Neural progenitor cell (in vitro differentiated cells): ENCODE measurements at regions not wholly inside any gene's neighbourhood (a gene's known extent, or its start where the extent isn't known, plus 50 kb on each side); places are given as distances from the start of the nearest gene placed in this dataset.

ENCODE experiments used
- DNase-seq: peaks from one replicate; pipeline ENCODE4 v3.0.0-alpha.2; 2016; ENCODE audit warnings: low spot score
- H2AFZ ChIP-seq: fragments of 200-600 bp; sonication (generic); replicated peaks from 2 replicates; pipeline ENCODE4 v1.6.1; 2016; ENCODE audit warnings: antibody characterized with exemption
- H3F3A ChIP-seq: fragments of 200-600 bp; sonication (generic); 2 replicates; pipeline ENCODE4 v1.6.1; 2016; ENCODE audit warnings: antibody characterized with exemption, low read depth
- H3K27ac ChIP-seq: fragments of 200-600 bp; sonication (generic); 2 replicates; pipeline ENCODE4 v1.5.1; 2016; ENCODE audit warnings: mild to moderate bottlenecking
- H3K27me3 ChIP-seq: fragments of 200-600 bp; sonication (generic); 2 replicates; pipeline ENCODE4 v1.6.1; 2016; ENCODE audit warnings: mild to moderate bottlenecking, moderate library complexity
- H3K36me3 ChIP-seq: fragments of 200-600 bp; sonication (generic); 2 replicates; pipeline ENCODE4 v1.5.1; 2016
- H3K4me1 ChIP-seq: fragments of 200-600 bp; sonication (generic); 2 replicates; pipeline ENCODE4 v1.6.1; 2016; ENCODE audit warnings: mixed run types
- H3K4me2 ChIP-seq: fragments of 200-600 bp; sonication (generic); 2 replicates; pipeline ENCODE4 v1.6.1; 2016
- H3K4me3 ChIP-seq: fragments of 200-600 bp; sonication (generic); 2 replicates; pipeline ENCODE4 v1.5.1; 2016
- H3K79me2 ChIP-seq: fragments of 200-600 bp; sonication (generic); 2 replicates; pipeline ENCODE4 v1.6.1; 2016; ENCODE audit warnings: low read depth
- H3K9ac ChIP-seq: fragments of 200-600 bp; sonication (generic); 2 replicates; pipeline ENCODE4 v1.6.1; 2016
- H3K9me3 ChIP-seq: fragments of 200-600 bp; sonication (generic); 2 replicates; pipeline ENCODE4 v1.5.1; 2016; ENCODE audit warnings: low read depth
- H4K20me1 ChIP-seq: fragments of 200-600 bp; sonication (generic); 2 replicates; pipeline ENCODE4 v1.6.1; 2016; ENCODE audit warnings: low read depth
- H3K27ac Mint-ChIP-seq: 3 replicates; pipeline ENCODE4 v1.8.0; 2021; ENCODE audit warnings: mixed read lengths
- H3K27me3 Mint-ChIP-seq: 2 replicates; pipeline ENCODE4 v1.8.0; 2022; ENCODE audit warnings: low read depth, mild to moderate bottlenecking, inconsistent platforms, moderate library complexity, mixed read lengths; ENCODE audit not compliant: insufficient read depth
- H3K36me3 Mint-ChIP-seq: 3 replicates; pipeline ENCODE4 v1.8.0; 2021; ENCODE audit warnings: mixed read lengths
- H3K4me1 Mint-ChIP-seq: 3 replicates; pipeline ENCODE4 v1.8.0; 2021; ENCODE audit warnings: mixed read lengths
- H3K4me3 Mint-ChIP-seq: 3 replicates; pipeline ENCODE4 v1.8.0; 2021; ENCODE audit warnings: mild to moderate bottlenecking, moderate library complexity, mixed read lengths
- H3K9me3 Mint-ChIP-seq: 3 replicates; pipeline ENCODE4 v1.8.0; 2020; ENCODE audit warnings: mixed read lengths
- CTCF ChIP-seq: fragments of 200-600 bp; sonication (generic); IDR thresholded peaks from 2 replicates; pipeline ENCODE4 v1.5.1; 2017; ENCODE audit warnings: antibody characterized with exemption, mild to moderate bottlenecking
- EZH2 ChIP-seq: fragments of 200-600 bp; sonication (generic); IDR thresholded peaks from 2 replicates; pipeline ENCODE4 v1.6.1; 2017; ENCODE audit warnings: antibody characterized with exemption, mild to moderate bottlenecking, moderate library complexity
- EZH2phosphoT487 ChIP-seq: fragments of 200-600 bp; sonication (generic); IDR thresholded peaks from 2 replicates; pipeline ENCODE4 v1.6.1; 2017; ENCODE audit warnings: antibody characterized with exemption

- H3K27me3 Mint-ChIP-seq: peaks cover 3% of the 10 kb centered on the region
Measured at GRCh38 chr3:180755556-180755955, 76.3 kb upstream of the CCDC39 start.

GRCh38 chr3:180762866-180763265 is 83.6 kb upstream of the CCDC39 start:
- Mint-ChIP-seq H3K27ac (no peak overlapping the region), H3K9me3 (peaks cover 10% of the 10 kb centered on the region), H3K27me3 (peaks cover 6% of the 10 kb centered on the region), H3K36me3 (no peaks in the 10 kb centered on the region), H3K4me3 (no peak overlapping the region), H3K4me1 (no peaks in the 10 kb centered on the region)
- Histone ChIP-seq H3K4me3 (no peak overlapping the region), H3K9me3 (no peaks in the 10 kb centered on the region), H2AFZ (no peak overlapping the region), H3K4me1 (no peaks in the 10 kb centered on the region), H3K4me2 (no peak overlapping the region), H3K27ac (no peak overlapping the region), H3F3A (no peaks in the 10 kb centered on the region), H3K36me3 (no peaks in the 10 kb centered on the region), H4K20me1 (no peaks in the 10 kb centered on the region), H3K27me3 (no peaks in the 10 kb centered on the region), H3K9ac (no peak overlapping the region), H3K79me2 (no peaks in the 10 kb centered on the region)
- DNase-seq: no peak
- TF ChIP-seq CTCF (no peak), EZH2phosphoT487 (no peak), EZH2 (no peak)

More at GRCh38 chr3:180755556-180755955, 76.3 kb upstream of the CCDC39 start:
- Histone ChIP-seq H3K27ac (no peak overlapping the region), H3K27me3 (no peaks in the 10 kb centered on the region), H3K4me3 (no peak overlapping the region), H3K79me2 (no peaks in the 10 kb centered on the region), H3F3A (no peaks in the 10 kb centered on the region), H3K9me3 (no peaks in the 10 kb centered on the region), H3K4me2 (peak overlapping the region; percentile 5), H3K36me3 (no peaks in the 10 kb centered on the region), H4K20me1 (no peaks in the 10 kb centered on the region), H2AFZ (peak overlapping the region; percentile 15), H3K4me1 (peaks cover 15% of the 10 kb centered on the region), H3K9ac (no peak overlapping the region)
- peak; percentile 52 for DNase-seq
- no peaks in the 10 kb centered on the region for H3K36me3 Mint-ChIP-seq
- H3K27ac Mint-ChIP-seq: no peak overlapping the region
- H3K9me3 Mint-ChIP-seq: peaks cover 8% of the 10 kb centered on the region
- no peak for TF ChIP-seq EZH2
- no peak for TF ChIP-seq EZH2phosphoT487
- no peak for TF ChIP-seq CTCF
- no peak overlapping the region for H3K4me3 Mint-ChIP-seq
- H3K4me1 Mint-ChIP-seq: peaks cover 23% of the 10 kb centered on the region

- TF ChIP-seq EZH2 (no peak), CTCF (no peak), EZH2phosphoT487 (no peak)
- H2AFZ ChIP-seq: no peak overlapping the region
- Mint-ChIP-seq H3K27me3 (peaks cover 4% of the 10 kb centered on the region), H3K36me3 (no peaks in the 10 kb centered on the region), H3K4me3 (no peak overlapping the region), H3K9me3 (peaks cover 4% of the 10 kb centered on the region), H3K27ac (no peak overlapping the region), H3K4me1 (no peaks in the 10 kb centered on the region)
- H3K36me3 ChIP-seq: no peaks in the 10 kb centered on the region
- no peak overlapping the region for H3K27ac ChIP-seq
- H4K20me1 ChIP-seq: no peaks in the 10 kb centered on the region
- no peaks in the 10 kb centered on the region for H3K9me3 ChIP-seq
- H3K4me1 ChIP-seq: no peaks in the 10 kb centered on the region
- no peaks in the 10 kb centered on the region for H3K27me3 ChIP-seq
- no peak overlapping the region for H3K4me3 ChIP-seq
- no peak overlapping the region for H3K9ac ChIP-seq
- no peaks in the 10 kb centered on the region for H3K79me2 ChIP-seq
- no peaks in the 10 kb centered on the region for H3F3A ChIP-seq
- DNase-seq: no peak
- H3K4me2 ChIP-seq: no peak overlapping the region
Measured at GRCh38 chr3:180764481-180764880, 85.2 kb upstream of the CCDC39 start.

- Histone ChIP-seq H4K20me1 (no peaks in the 10 kb centered on the region), H3K9me3 (no peaks in the 10 kb centered on the region), H3K4me2 (no peak overlapping the region), H3F3A (no peaks in the 10 kb centered on the region), H3K4me3 (no peak overlapping the region), H3K27ac (no peak overlapping the region), H3K4me1 (no peaks in the 10 kb centered on the region), H2AFZ (no peak overlapping the region), H3K36me3 (no peaks in the 10 kb centered on the region), H3K79me2 (no peaks in the 10 kb centered on the region), H3K27me3 (no peaks in the 10 kb centered on the region), H3K9ac (no peak overlapping the region)
- no peak overlapping the region for H3K4me3 Mint-ChIP-seq
- H3K4me1 Mint-ChIP-seq: no peaks in the 10 kb centered on the region
- H3K9me3 Mint-ChIP-seq: peaks cover 13% of the 10 kb centered on the region
- H3K27ac Mint-ChIP-seq: no peak overlapping the region
- TF ChIP-seq EZH2phosphoT487: no peak
- TF ChIP-seq CTCF: no peak
- TF ChIP-seq EZH2: no peak
- peaks cover 8% of the 10 kb centered on the region for H3K27me3 Mint-ChIP-seq
- no peaks in the 10 kb centered on the region for H3K36me3 Mint-ChIP-seq
- DNase-seq: no peak
Measured at GRCh38 chr3:180770639-180771038, 91.3 kb upstream of the CCDC39 start.
